HepG2 (cell line): ENCODE measurements at regions not wholly inside any gene's neighbourhood (a gene's known extent, or its start where the extent isn't known, plus 50 kb on each side); places are given as distances from the start of the nearest gene placed in this dataset.

ENCODE experiments used
- ATAC-seq: fragments of 200-7000 bp; cut with Tn5 transposase; 3 replicates; pipeline ENCODE4 v1.9.1; 2020; ENCODE audit warnings: mild to moderate bottlenecking, moderate library complexity
- BruUV-seq: library from RNA; stranded (reverse); fragments of 400-500 nt; replicated peaks from 2 replicates; lab custom pipeline; 2021; lab: Mats Ljungman, UMichigan
- CTCF ChIA-PET: fragments of 300-600 bp; formaldehyde crosslinking; extraction: SDS; loops from one replicate; lab custom pipeline; 2021; ENCODE audit warnings: low total read pairs, inconsistent platforms, low intra/inter-chr PET ratio; lab: Yijun Ruan, JAX
- POLR2A ChIA-PET: fragments of 350-600 bp; sonication (Branson Sonifier 250); formaldehyde crosslinking; loops from one replicate; lab custom pipeline; 2020; ENCODE audit warnings: antibody characterized with exemption, inconsistent platforms; lab: Yijun Ruan, JAX
- DNase-seq: peaks from one replicate; pipeline ENCODE4 v3.0.0-alpha.2; 2015; ENCODE audit warnings: low spot score
- FAIRE-seq: peaks from 3 replicates; lab custom pipeline; 2011; peaks lifted over from hg19 to GRCh38; lab: Jason Lieb, UNC
- H2AFZ ChIP-seq: one replicate; pipeline ENCODE4 v1.6.1; 2011; ENCODE audit warnings: low read length, inconsistent platforms
- H3K27ac ChIP-seq: fragments of 300-600 bp; 3 replicates; pipeline ENCODE4 v1.8.0; 2011; ENCODE audit warnings: mixed run types, mild to moderate bottlenecking, mixed read lengths, low read length, inconsistent platforms; ENCODE audit not compliant: insufficient read depth; ENCODE audit errors: extremely low read length
- H3K27me3 ChIP-seq, 2 experiments: fragments of 200-600 bp in 1 of 2; 2 replicates in 1 of 2; 3 replicates in 1 of 2; pipeline versions ENCODE4 v1.6.0 to v1.8.0; 2011; ENCODE audit warnings: low read length in 2 of 2, mild to moderate bottlenecking in 2 of 2, moderate library complexity in 2 of 2, inconsistent platforms in 1 of 2; ENCODE audit not compliant: insufficient read depth in 2 of 2, control insufficient read depth in 1 of 2
- H3K36me3 ChIP-seq, 2 experiments: fragments of 200-600 bp in 1 of 2; replicated peaks in 1 of 2; 2 replicates in 1 of 2; 3 replicates in 1 of 2; pipeline versions ENCODE4 v1.5.1 to v1.8.0; 2011; ENCODE audit warnings: low read length in 2 of 2, inconsistent platforms in 1 of 2; ENCODE audit not compliant: insufficient read depth in 2 of 2, control insufficient read depth in 1 of 2
- H3K4me1 ChIP-seq: 2 replicates; pipeline ENCODE4 v1.5.1; 2012; ENCODE audit warnings: low read length, inconsistent platforms; ENCODE audit not compliant: insufficient read depth
- H3K4me2 ChIP-seq: 2 replicates; pipeline ENCODE4 v1.6.0; 2011; ENCODE audit warnings: low read depth, low read length, inconsistent platforms
- H3K4me3 ChIP-seq, 3 experiments: fragments of 200-600 bp in 1 of 3; sonication (generic), shearing (Covaris generic) in 1 of 3; replicated peaks in 1 of 3; 2 replicates each; pipeline ENCODE4 v1.5.1; 2011 to 2016; ENCODE audit warnings: low read length in 3 of 3, inconsistent platforms in 2 of 3, low read depth in 2 of 3, mild to moderate bottlenecking in 2 of 3, control low read depth in 1 of 3, mixed read lengths in 1 of 3; ENCODE audit not compliant: insufficient read depth in 1 of 3
- H3K79me2 ChIP-seq: one replicate; pipeline ENCODE4 v1.6.1; 2011; ENCODE audit warnings: low read length, inconsistent platforms; ENCODE audit not compliant: insufficient read depth
- H3K9ac ChIP-seq: 2 replicates; pipeline ENCODE4 v1.6.0; 2011; ENCODE audit warnings: mild to moderate bottlenecking, low read depth, low read length, inconsistent platforms; ENCODE audit not compliant: insufficient read depth
- H3K9me3 ChIP-seq: 2 replicates; pipeline ENCODE4 v1.5.1; 2012; ENCODE audit warnings: mild to moderate bottlenecking, low read length
- H4K20me1 ChIP-seq: 2 replicates; pipeline ENCODE4 v1.6.0; 2011; ENCODE audit warnings: inconsistent platforms, mild to moderate bottlenecking, low read length, moderate library complexity; ENCODE audit not compliant: insufficient read depth
- ARID2 ChIP-seq: sonication (generic); formaldehyde crosslinking; IDR thresholded peaks from 2 replicates; pipeline ENCODE4 v1.8.1; 2022; ENCODE audit warnings: mild to moderate bottlenecking, missing genetic modification reagents, borderline replicate concordance
- ATM ChIP-seq: fragments of 450-650 bp; IDR thresholded peaks from 2 replicates; pipeline ENCODE4 v1.7.1; 2017; ENCODE audit warnings: mild to moderate bottlenecking, borderline replicate concordance
- CHCHD3 ChIP-seq: sonication (generic); formaldehyde crosslinking; IDR thresholded peaks from 2 replicates; pipeline ENCODE4 v1.8.0; 2022; ENCODE audit warnings: mild to moderate bottlenecking, missing genetic modification reagents, moderate library complexity
- FOSL2 ChIP-seq: sonication (generic); formaldehyde crosslinking; IDR thresholded peaks from 2 replicates; pipeline ENCODE4 v1.4.0; 2020; ENCODE audit warnings: missing genetic modification reagents
- FOXO1 ChIP-seq: sonication (generic); formaldehyde crosslinking; IDR thresholded peaks from 2 replicates; pipeline ENCODE4 v1.4.0; 2020; ENCODE audit warnings: missing genetic modification reagents
- GATA4 ChIP-seq: sonication (generic); IDR thresholded peaks from 2 replicates; pipeline ENCODE4 v1.6.1; 2016; ENCODE audit warnings: antibody characterized with exemption, low read depth, borderline replicate concordance
- GMEB2 ChIP-seq: IDR thresholded peaks from 2 replicates; pipeline ENCODE4 v1.6.1; 2016; ENCODE audit warnings: missing biosample characterization, missing genetic modification reagents, low read depth
- HOXA9 ChIP-seq: sonication (generic); formaldehyde crosslinking; IDR thresholded peaks from 2 replicates; pipeline ENCODE4 v1.8.1; 2022; ENCODE audit warnings: missing genetic modification reagents, mild to moderate bottlenecking, moderate library complexity, borderline replicate concordance
- HOXD1 ChIP-seq: sonication (generic); formaldehyde crosslinking; IDR thresholded peaks from 2 replicates; pipeline ENCODE4 v1.5.0; 2020; ENCODE audit warnings: missing genetic modification reagents
- KLF9 ChIP-seq: IDR thresholded peaks from 2 replicates; pipeline ENCODE4 v1.6.1; 2016; ENCODE audit warnings: low read depth
- NFIB ChIP-seq: sonication (generic); formaldehyde crosslinking; IDR thresholded peaks from 2 replicates; pipeline ENCODE4 v1.9.0; 2021; ENCODE audit warnings: missing genetic modification reagents, mild to moderate bottlenecking, borderline replicate concordance
- RAD21 ChIP-seq: fragments of 450-650 bp; formaldehyde crosslinking; IDR thresholded peaks from 2 replicates; pipeline ENCODE4 v1.5.0; 2020; ENCODE audit warnings: mild to moderate bottlenecking
- SMAD9 ChIP-seq: sonication (generic); formaldehyde crosslinking; IDR thresholded peaks from 2 replicates; pipeline ENCODE4 v1.5.1; 2020; ENCODE audit warnings: mild to moderate bottlenecking, missing genetic modification reagents
- ZBTB49 ChIP-seq: sonication (generic); formaldehyde crosslinking; IDR thresholded peaks from 2 replicates; pipeline ENCODE4 v1.4.0; 2020; ENCODE audit warnings: missing genetic modification reagents, borderline replicate concordance
- ZNF446 ChIP-seq: sonication (generic); formaldehyde crosslinking; IDR thresholded peaks from 2 replicates; pipeline ENCODE4 v1.5.0; 2020; ENCODE audit warnings: mild to moderate bottlenecking, missing genetic modification reagents
- WGBS: methylation state at CpG from one replicate; pipeline ENCODE4 v1.1.6; 2017; ENCODE audit warnings: low lambda C conversion rate; 5-methylcytosine and 5-hydroxymethylcytosine counted together
- in situ Hi-C: cut with HindIII; loops from 2 replicates; pipeline ENCODE4 v1.10.0; 2017; ENCODE audit warnings: low pct_unique_long_range_greater_than_20kb; ENCODE audit not compliant: extremely low pct_ligation_motif_present
- intact Hi-C: fragments of 100-400 bp; cut with micrococcal nuclease; formaldehyde crosslinking; loops from one replicate; pipeline ENCODE4 v1.10.0; 2022; ENCODE audit not compliant: unreplicated experiment
- TF ChIP-seq, protein P1 (sequence below): sonication (generic); formaldehyde crosslinking; IDR thresholded peaks from 2 replicates; pipeline ENCODE4 v1.4.0; 2020; ENCODE audit warnings: missing genetic modification reagents

DNA sequence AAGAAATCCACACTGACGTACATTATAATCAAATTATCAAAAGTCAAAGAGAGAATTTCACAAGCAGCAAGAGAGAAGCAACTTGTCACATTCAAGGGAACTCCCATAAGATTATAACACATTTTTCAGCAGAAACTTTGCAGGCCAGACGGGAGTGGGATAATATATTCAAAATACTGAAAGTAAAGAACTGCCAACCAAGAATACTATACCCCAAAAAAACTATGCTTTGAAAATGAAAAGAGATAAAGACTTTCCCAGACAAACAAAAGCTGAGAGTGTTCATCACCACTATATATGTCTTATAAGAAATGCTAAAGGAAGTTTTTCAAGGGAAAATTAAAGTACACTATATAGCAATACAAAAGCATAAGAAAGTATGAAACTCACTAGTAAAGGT, 91.5 kb upstream of the PPP2R3A start:
- Histone ChIP-seq H3K4me2 (no peak overlapping the region), H3K4me3 (no peak overlapping the region), H3K27ac (no peak overlapping the region), H3K36me3 (no peaks in the 10 kb centered on the region), H3K4me1 (no peaks in the 10 kb centered on the region), H4K20me1 (no peaks in the 10 kb centered on the region), H2AFZ (no peak overlapping the region), H3K27me3 (no peaks in the 10 kb centered on the region), H3K9me3 (peaks cover 12% of the 10 kb centered on the region), H3K79me2 (no peaks in the 10 kb centered on the region), H3K9ac (no peak overlapping the region)
- FAIRE-seq (no peak), DNase-seq (no peak), ATAC-seq (no peak)
- in situ Hi-C loops (no loop called here), intact Hi-C loops (no loop called here)
- ChIA-PET POLR2A (no interaction called here), CTCF (no interaction called here)
- BruUV-seq, result no TSS peak
- TF ChIP-seq CHCHD3 (CRISPR knock-in tag), result no peak
- no peak for TF ChIP-seq KLF9 (CRISPR knock-in tag)
- TF ChIP-seq ARID2 (CRISPR knock-in tag), result no peak
- TF ChIP-seq HOXD1 (CRISPR knock-in tag), result no peak
- no peak for TF ChIP-seq FOSL2 (CRISPR knock-in tag)
- no peak for TF ChIP-seq ATM
- TF ChIP-seq HOXA9 (CRISPR knock-in tag), result no peak
- no peak for TF ChIP-seq GMEB2 (CRISPR knock-in tag)
- no peak for TF ChIP-seq GATA4
- 7% methylated on average over 2 of the region's 2 CpGs for WGBS

DNA sequence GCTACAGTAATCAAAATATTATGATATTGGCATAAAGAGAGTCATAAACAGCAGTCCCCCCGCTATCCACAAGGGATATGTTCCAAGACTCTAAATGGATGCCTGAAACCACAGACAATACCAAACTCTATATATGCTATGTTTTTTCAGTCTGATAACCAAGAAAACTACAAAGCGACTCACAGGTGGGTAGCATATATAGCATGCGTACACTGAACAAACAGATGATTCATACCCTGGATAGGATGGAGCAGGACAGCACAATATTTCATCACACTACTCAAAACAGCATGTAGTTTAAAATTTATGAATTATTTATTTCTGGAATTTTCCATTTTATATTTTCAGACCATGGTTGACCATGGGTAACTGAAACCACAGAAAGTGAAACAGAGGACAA, 87.0 kb upstream of the PPP2R3A start:
- Histone ChIP-seq H3K4me2 (no peak overlapping the region), H3K4me3 (no peak overlapping the region), H3K79me2 (no peaks in the 10 kb centered on the region), H3K4me1 (no peaks in the 10 kb centered on the region), H3K36me3 (no peaks in the 10 kb centered on the region), H3K27me3 (no peaks in the 10 kb centered on the region), H4K20me1 (no peaks in the 10 kb centered on the region), H2AFZ (no peak overlapping the region), H3K27ac (no peak overlapping the region), H3K9me3 (peaks cover 8% of the 10 kb centered on the region), H3K9ac (no peak overlapping the region)
- intact Hi-C loops (no loop called here), in situ Hi-C loops (loop anchor here (25.0 kb wide), 1 partner anchor 1266 kb away; no protein-coding TSS in a partner anchor)
- TF ChIP-seq RAD21 (CRISPR knock-in tag) (no peak), SMAD9 (CRISPR knock-in tag) (no peak), FOXO1 (no peak), NFIB (CRISPR knock-in tag) (no peak), ZNF446 (no peak), ZBTB49 (CRISPR knock-in tag) (no peak)
- TF ChIP-seq, protein P1, sequence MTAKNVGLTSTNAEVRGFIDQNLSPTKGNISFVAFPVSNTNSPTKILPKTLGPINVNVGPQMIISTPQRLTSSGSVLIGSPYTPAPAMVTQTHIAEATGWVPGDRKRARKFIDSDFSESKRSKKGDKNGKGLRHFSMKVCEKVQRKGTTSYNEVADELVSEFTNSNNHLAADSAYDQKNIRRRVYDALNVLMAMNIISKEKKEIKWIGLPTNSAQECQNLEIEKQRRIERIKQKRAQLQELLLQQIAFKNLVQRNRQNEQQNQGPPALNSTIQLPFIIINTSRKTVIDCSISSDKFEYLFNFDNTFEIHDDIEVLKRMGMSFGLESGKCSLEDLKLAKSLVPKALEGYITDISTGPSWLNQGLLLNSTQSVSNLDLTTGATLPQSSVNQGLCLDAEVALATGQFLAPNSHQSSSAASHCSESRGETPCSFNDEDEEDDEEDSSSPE (CRISPR knock-in tag), result no peak
- no peak for FAIRE-seq
- ChIA-PET POLR2A (no interaction called here), CTCF (no interaction called here)
- no TSS peak for BruUV-seq
- DNase-seq, result no peak
- WGBS, result 5% methylated on average over 3 of the region's 3 CpGs
- ATAC-seq, result no peak
